ENCODE measurements at regions not wholly inside any gene's neighbourhood (a gene's known extent, or its start where the extent isn't known, plus 50 kb on each side); places are given as distances from the start of the nearest gene placed in this dataset.

DNA sequence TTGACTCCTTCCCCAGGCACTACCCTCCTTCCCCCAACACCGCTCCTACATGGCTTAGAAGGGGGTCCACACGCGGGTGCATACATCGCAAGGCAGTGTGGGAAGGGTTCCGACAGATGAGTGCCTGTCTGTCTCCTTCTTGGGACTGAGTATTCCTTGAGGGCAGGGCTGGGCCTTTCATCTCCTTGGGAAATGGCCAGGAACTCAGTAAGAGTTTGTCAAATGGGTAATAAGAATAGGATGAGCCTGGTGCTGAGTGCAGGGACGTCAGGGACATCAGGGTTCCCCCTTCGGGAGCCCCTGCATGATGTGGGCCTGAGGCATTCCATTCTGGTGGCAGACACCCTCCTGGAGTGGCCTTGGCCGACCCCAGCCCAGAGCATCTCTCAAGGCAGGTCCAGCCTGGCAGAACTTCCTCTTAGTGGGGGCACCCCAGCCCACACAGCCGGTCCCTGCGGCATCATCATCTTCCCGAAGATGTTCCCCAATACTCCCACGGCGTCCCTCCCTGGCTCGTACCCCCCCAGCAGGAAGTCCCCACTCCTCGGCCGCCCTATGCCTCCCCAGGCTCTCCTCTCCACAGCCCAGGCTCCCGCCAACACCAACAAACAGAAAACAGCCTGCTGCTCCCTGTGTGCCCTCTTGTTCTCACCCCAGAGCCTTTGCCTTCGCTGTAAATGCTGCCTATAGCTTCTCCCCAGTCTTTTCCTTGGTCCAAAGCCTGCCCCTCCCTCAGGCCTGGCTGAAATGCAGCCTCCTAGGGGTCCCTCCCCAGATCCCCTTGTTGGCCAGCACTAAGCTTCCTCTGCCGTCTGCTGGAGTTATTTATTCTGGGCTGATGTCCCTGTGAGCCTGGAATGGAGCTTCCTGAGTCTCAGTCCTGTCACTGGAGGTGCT is 67.5 kb upstream of the LCTL start (continued):
- TF ChIP-seq, protein P1, sequence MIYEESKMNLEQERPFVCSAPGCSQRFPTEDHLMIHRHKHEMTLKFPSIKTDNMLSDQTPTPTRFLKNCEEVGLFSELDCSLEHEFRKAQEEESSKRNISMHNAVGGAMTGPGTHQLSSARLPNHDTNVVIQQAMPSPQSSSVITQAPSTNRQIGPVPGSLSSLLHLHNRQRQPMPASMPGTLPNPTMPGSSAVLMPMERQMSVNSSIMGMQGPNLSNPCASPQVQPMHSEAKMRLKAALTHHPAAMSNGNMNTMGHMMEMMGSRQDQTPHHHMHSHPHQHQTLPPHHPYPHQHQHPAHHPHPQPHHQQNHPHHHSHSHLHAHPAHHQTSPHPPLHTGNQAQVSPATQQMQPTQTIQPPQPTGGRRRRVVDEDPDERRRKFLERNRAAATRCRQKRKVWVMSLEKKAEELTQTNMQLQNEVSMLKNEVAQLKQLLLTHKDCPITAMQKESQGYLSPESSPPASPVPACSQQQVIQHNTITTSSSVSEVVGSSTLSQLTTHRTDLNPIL (CRISPR knock-in tag; IDR thresholded peaks at IDR 0.05): no peak
- TF ChIP-seq SIRT6 (IDR thresholded peaks at IDR 0.05; ENCODE audit: low read depth, low read length): no peak

DNA sequence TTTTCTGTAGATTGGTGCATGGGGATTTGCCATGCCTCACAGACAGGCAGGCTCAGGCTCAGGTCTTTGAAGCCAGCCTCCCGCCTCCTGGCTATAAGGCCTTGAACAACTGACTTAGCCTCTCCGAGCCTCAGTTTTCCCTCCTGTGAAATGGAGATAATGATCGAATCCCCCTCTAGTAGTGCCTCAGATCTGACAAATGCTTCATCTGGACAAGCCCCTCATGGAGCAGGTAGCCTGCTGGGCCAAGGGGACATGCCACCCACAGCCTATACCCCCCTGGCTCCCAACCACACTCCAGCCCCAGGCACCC is 68.1 kb upstream of the LCTL start:
- Histone ChIP-seq H2AFZ (ENCODE audit: low read depth, low read length) (no peak overlapping the region), H3K27ac (ENCODE audit: extremely low read depth, low read depth, low read length) (no peak overlapping the region), H3K4me1 (replicated peaks in 1 of 2; ENCODE audit: control insufficient read depth in 2 of 2, insufficient read depth in 2 of 2, low read length in 2 of 2) (peaks cover 41 to 67% of the 10 kb centered on the region in 2 experiments), H3K9me3 (replicated peaks; ENCODE audit: control insufficient read depth, insufficient read depth, low read depth, low read length) (no peaks in the 10 kb centered on the region), H3K4me3 (no peak overlapping the region), H3K9ac (ENCODE audit: insufficient read depth in 1 of 2, low read depth in 2 of 2, low read length in 2 of 2) (peak overlapping the region in 1 of 2 experiments; percentile 79; a peak in 3 of 4 replicates), H4K20me1 (replicated peaks; ENCODE audit: control insufficient read depth, insufficient read depth, low read length) (peaks cover 31% of the 10 kb centered on the region), H3K9me1 (ENCODE audit: control insufficient read depth, insufficient read depth, low read length) (peaks cover 5% of the 10 kb centered on the region), H3K27me3 (ENCODE audit: control insufficient read depth in 2 of 2, insufficient read depth in 2 of 2, low read length in 2 of 2) (no peaks in the 10 kb centered on the region), H3K4me2 (ENCODE audit: insufficient read depth, low read length) (no peak overlapping the region), H3K36me3 (ENCODE audit: control insufficient read depth, insufficient read depth, low read length) (peaks cover 41% of the 10 kb centered on the region), H3K79me2 (ENCODE audit: control insufficient read depth, insufficient read depth, low read length) (peaks cover 92% of the 10 kb centered on the region)
- in situ Hi-C loops (cut with MboI) (no loop called here), intact Hi-C loops (cut with micrococcal nuclease) (no loop called here)
- DNase-seq (ENCODE audit: extremely low read depth in 1 of 4, low spot score in 3 of 4): no peak
- 96% methylated on average over 3 of the region's 3 CpGs for WGBS (ENCODE audit: insufficient coverage, low coverage, missing lambda C conversion rate)
- FAIRE-seq: no peak
- no peak for ATAC-seq
- ChIA-PET CTCF (ENCODE audit: low intra/inter-chr PET ratio) (no interaction called here), POLR2A (interaction anchor here (1.7 kb wide), 1 partner anchor 10 kb away, joined by 3 read pairs; no protein-coding TSS in a partner anchor)
- TF ChIP-seq ETS2 (tag; IDR thresholded peaks at IDR 0.05; ENCODE audit: borderline replicate concordance, poor library complexity, severe bottlenecking) (no peak), ATF7 (IDR thresholded peaks at IDR 0.05) (no peak), RBM25 (IDR thresholded peaks at IDR 0.05; ENCODE audit: low read depth, low read length, severe bottlenecking) (peak; percentile 42), ZNF324 (CRISPR knock-in tag; IDR thresholded peaks at IDR 0.05) (no peak), ZNF184 (CRISPR knock-in tag; IDR thresholded peaks at IDR 0.05) (no peak), ZNF717 (CRISPR knock-in tag; IDR thresholded peaks at IDR 0.05) (no peak), ZNF77 (CRISPR knock-in tag; IDR thresholded peaks at IDR 0.05) (no peak), BCOR (IDR thresholded peaks at IDR 0.05) (0 out of 2 replicates have a peak, but pooled peaks have one; percentile 33), SAFB2 (IDR thresholded peaks at IDR 0.05; ENCODE audit: borderline replicate concordance, low read depth, low read length, severe bottlenecking) (no peak), DPF2 (IDR thresholded peaks at IDR 0.05) (no peak)
- no TSS peak for BruUV-seq (replicated peaks)

All from K562 (cell line).